ENCODE measurements at regions not wholly inside any gene's neighbourhood (a gene's known extent, or its start where the extent isn't known, plus 50 kb on each side); places are given as distances from the start of the nearest gene placed in this dataset.

- FAIRE-seq (no peak), DNase-seq (ENCODE audit: low read depth in 1 of 2, low spot score in 1 of 2) (no peak), ATAC-seq (no peak)
- CTCF ChIA-PET = no interaction called here
- no peak overlapping the region for H3K27ac ChIP-seq
- H3K9me3 ChIP-seq = no peaks in the 10 kb centered on the region
- no peak overlapping the region for H3K4me2 ChIP-seq
- H3K4me1 ChIP-seq = no peaks in the 10 kb centered on the region
- no peak overlapping the region for H3K4me3 ChIP-seq
- TF ChIP-seq FOSL2 (IDR thresholded peaks at IDR 0.05) (no peak), FOSL2 (CRISPR knock-in tag; IDR thresholded peaks at IDR 0.05) (no peak), HEYL (CRISPR knock-in tag; IDR thresholded peaks at IDR 0.05) (no peak), GATA3 (IDR thresholded peaks at IDR 0.05; ENCODE audit: borderline replicate concordance) (no peak), HOXB5 (CRISPR knock-in tag; IDR thresholded peaks at IDR 0.05) (no peak), CHD4 (IDR thresholded peaks at IDR 0.05; ENCODE audit: borderline replicate concordance) (no peak), ESRRA (IDR thresholded peaks at IDR 0.05; ENCODE audit: borderline replicate concordance, low read length) (no peak), TFCP2L1 (CRISPR knock-in tag; IDR thresholded peaks at IDR 0.05) (no peak), KDM5A (IDR thresholded peaks at IDR 0.05) (no peak), POLR2AphosphoS2 (conservative IDR thresholded peaks at IDR 0.05; ENCODE audit: low read length) (no peak), PHF8 (IDR thresholded peaks at IDR 0.05; ENCODE audit: borderline replicate concordance, low read depth) (no peak), HOXB13 (CRISPR knock-in tag; IDR thresholded peaks at IDR 0.05; ENCODE audit: low read depth) (no peak), MAFK (IDR thresholded peaks at IDR 0.05; ENCODE audit: partially characterized antibody) (no peak), MYC (IDR thresholded peaks at IDR 0.05; ENCODE audit: borderline replicate concordance, low read length) (no peak), FOSB (CRISPR knock-in tag; IDR thresholded peaks at IDR 0.05) (no peak)
- TF ChIP-seq, protein P1, sequence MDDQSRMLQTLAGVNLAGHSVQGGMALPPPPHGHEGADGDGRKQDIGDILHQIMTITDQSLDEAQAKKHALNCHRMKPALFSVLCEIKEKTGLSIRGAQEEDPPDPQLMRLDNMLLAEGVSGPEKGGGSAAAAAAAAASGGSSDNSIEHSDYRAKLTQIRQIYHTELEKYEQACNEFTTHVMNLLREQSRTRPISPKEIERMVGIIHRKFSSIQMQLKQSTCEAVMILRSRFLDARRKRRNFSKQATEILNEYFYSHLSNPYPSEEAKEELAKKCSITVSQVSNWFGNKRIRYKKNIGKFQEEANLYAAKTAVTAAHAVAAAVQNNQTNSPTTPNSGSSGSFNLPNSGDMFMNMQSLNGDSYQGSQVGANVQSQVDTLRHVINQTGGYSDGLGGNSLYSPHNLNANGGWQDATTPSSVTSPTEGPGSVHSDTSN (IDR thresholded peaks at IDR 0.05) = no peak
- TF ChIP-seq, protein P2, sequence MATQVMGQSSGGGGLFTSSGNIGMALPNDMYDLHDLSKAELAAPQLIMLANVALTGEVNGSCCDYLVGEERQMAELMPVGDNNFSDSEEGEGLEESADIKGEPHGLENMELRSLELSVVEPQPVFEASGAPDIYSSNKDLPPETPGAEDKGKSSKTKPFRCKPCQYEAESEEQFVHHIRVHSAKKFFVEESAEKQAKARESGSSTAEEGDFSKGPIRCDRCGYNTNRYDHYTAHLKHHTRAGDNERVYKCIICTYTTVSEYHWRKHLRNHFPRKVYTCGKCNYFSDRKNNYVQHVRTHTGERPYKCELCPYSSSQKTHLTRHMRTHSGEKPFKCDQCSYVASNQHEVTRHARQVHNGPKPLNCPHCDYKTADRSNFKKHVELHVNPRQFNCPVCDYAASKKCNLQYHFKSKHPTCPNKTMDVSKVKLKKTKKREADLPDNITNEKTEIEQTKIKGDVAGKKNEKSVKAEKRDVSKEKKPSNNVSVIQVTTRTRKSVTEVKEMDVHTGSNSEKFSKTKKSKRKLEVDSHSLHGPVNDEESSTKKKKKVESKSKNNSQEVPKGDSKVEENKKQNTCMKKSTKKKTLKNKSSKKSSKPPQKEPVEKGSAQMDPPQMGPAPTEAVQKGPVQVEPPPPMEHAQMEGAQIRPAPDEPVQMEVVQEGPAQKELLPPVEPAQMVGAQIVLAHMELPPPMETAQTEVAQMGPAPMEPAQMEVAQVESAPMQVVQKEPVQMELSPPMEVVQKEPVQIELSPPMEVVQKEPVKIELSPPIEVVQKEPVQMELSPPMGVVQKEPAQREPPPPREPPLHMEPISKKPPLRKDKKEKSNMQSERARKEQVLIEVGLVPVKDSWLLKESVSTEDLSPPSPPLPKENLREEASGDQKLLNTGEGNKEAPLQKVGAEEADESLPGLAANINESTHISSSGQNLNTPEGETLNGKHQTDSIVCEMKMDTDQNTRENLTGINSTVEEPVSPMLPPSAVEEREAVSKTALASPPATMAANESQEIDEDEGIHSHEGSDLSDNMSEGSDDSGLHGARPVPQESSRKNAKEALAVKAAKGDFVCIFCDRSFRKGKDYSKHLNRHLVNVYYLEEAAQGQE (IDR thresholded peaks at IDR 0.05) = no peak
- POLR2A ChIA-PET = no interaction called here
Measured at GRCh38 chr11:80694385-80694784, 1253.6 kb upstream of the TENM4 start.

DNA sequence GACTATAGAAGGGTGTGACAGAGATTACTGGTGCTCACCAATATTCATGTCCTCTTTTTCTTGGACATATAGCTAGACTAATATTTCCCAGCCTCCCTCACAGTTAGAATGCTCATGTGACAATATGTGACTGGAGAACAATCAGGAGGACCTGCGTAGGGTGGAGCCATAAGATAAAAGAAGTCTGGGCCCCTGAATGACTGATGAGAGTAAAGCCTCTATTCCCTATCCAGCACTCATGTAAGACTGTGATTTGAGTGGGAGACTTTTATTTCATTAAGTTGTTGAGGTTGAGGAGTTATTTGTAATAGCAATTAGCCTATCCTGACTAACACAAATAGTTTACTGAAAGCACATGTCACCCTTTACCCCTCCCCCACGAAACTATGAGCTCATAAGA is 1247.1 kb upstream of the TENM4 start:
- Histone ChIP-seq H3K9me3 (no peaks in the 10 kb centered on the region), H3K4me3 (no peak overlapping the region), H3K4me2 (no peak overlapping the region), H3K27ac (no peak overlapping the region), H3K4me1 (no peaks in the 10 kb centered on the region)
- TF ChIP-seq CTCF (IDR thresholded peaks at IDR 0.05) = no peak
- TF ChIP-seq HOXB13 (CRISPR knock-in tag; IDR thresholded peaks at IDR 0.05; ENCODE audit: low read depth) = no peak
- ChIA-PET POLR2A (no interaction called here), CTCF (no interaction called here)
- FAIRE-seq = no peak
- WGBS (ENCODE audit: missing lambda C conversion rate) = 0% methylated on average over 2 of the region's 2 CpGs
- DNase-seq (ENCODE audit: low read depth in 1 of 2, low spot score in 1 of 2) = no peak
- no peak for ATAC-seq

- FAIRE-seq = no peak
- Histone ChIP-seq H3K27ac (no peak overlapping the region), H3K4me1 (no peaks in the 10 kb centered on the region), H3K9me3 (no peaks in the 10 kb centered on the region), H3K4me2 (no peak overlapping the region), H3K4me3 (no peak overlapping the region)
- no peak for DNase-seq (ENCODE audit: low read depth in 1 of 2, low spot score in 1 of 2)
- ChIA-PET CTCF (no interaction called here), POLR2A (no interaction called here)
- ATAC-seq = no peak
- 28% methylated on average over 4 of the region's 4 CpGs for WGBS (ENCODE audit: missing lambda C conversion rate)
- TF ChIP-seq CEBPB (IDR thresholded peaks at IDR 0.05) = no peak
- no peak for TF ChIP-seq HEYL (CRISPR knock-in tag; IDR thresholded peaks at IDR 0.05)
- no peak for TF ChIP-seq BHLHE40 (IDR thresholded peaks at IDR 0.05; ENCODE audit: low read depth, low read length)
- TF ChIP-seq EP300 (IDR thresholded peaks at IDR 0.05) = no peak
Measured at GRCh38 chr11:80686889-80687288, 1246.1 kb upstream of the TENM4 start.
